ENCODE measurements at regions not wholly inside any gene's neighbourhood (a gene's known extent, or its start where the extent isn't known, plus 50 kb on each side); places are given as distances from the start of the nearest gene placed in this dataset.

DNA sequence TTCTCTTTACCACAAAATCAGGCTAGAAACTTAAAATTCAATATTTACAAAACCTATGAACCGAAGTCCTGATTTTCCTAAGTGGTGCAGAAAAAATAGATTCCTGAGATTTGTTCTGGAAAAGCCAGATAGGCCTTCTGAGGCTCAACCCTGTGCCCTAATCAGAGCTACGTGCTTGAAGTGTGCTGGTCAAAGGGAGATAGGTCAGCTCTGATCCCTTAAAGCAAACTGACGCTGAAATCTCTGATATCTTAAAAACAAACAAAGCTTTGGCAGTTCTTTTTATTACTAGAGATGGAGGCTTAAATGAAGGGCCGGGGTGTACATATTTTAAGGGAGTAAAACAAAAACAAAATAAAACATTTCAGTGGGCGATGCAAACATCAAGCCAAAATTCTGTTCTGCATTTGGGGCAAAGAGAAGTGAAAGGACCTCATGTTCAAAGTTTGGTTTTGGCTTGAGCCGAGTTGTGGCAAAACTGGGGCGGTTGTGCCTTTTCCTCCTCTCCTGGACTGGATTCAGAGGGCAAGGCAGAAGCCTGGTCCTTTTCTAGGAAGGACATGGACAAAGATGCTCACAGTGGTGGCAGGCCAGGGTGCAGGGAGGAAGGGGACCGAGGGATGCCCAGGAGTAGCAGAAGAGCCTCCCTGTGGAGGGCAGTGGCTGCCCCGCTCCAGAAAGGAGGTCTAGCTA, 295.0 kb downstream of the CDCA7 start:
- Histone ChIP-seq H3K36me3 (ENCODE audit: insufficient read depth, low read length) (no peaks in the 10 kb centered on the region), H3K9me3 (ENCODE audit: insufficient read depth, low read length, severe bottlenecking) (no peaks in the 10 kb centered on the region), H3K4me3 (ENCODE audit: low read depth in 1 of 2, low read length in 2 of 2) (no peak overlapping the region), H3K27ac (ENCODE audit: low read length) (no peak overlapping the region), H3K27me3 (ENCODE audit: insufficient read depth, low read length, poor library complexity) (no peaks in the 10 kb centered on the region), H3K4me2 (ENCODE audit: insufficient read depth, low read length) (no peak overlapping the region), H3K9ac (ENCODE audit: low read depth, low read length) (no peak overlapping the region), H4K20me1 (ENCODE audit: insufficient read depth, low read length) (no peaks in the 10 kb centered on the region), H3K79me2 (ENCODE audit: insufficient read depth, low read length) (no peaks in the 10 kb centered on the region), H2AFZ (ENCODE audit: low read depth, low read length) (no peak overlapping the region), H3K4me1 (ENCODE audit: insufficient read depth, low read length) (no peaks in the 10 kb centered on the region)
- ATAC-seq (ENCODE audit: insufficient read depth, low read depth) (no peak), DNase-seq (no peak)
- no peak for TF ChIP-seq EZH2 (IDR thresholded peaks at IDR 0.05; ENCODE audit: borderline replicate concordance, low read depth, low read length, severe bottlenecking)
- TF ChIP-seq, protein P1, sequence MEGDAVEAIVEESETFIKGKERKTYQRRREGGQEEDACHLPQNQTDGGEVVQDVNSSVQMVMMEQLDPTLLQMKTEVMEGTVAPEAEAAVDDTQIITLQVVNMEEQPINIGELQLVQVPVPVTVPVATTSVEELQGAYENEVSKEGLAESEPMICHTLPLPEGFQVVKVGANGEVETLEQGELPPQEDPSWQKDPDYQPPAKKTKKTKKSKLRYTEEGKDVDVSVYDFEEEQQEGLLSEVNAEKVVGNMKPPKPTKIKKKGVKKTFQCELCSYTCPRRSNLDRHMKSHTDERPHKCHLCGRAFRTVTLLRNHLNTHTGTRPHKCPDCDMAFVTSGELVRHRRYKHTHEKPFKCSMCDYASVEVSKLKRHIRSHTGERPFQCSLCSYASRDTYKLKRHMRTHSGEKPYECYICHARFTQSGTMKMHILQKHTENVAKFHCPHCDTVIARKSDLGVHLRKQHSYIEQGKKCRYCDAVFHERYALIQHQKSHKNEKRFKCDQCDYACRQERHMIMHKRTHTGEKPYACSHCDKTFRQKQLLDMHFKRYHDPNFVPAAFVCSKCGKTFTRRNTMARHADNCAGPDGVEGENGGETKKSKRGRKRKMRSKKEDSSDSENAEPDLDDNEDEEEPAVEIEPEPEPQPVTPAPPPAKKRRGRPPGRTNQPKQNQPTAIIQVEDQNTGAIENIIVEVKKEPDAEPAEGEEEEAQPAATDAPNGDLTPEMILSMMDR (IDR thresholded peaks at IDR 0.05; ENCODE audit: borderline replicate concordance, extremely low read depth, low read length, poor library complexity, severe bottlenecking), result no peak

DNA sequence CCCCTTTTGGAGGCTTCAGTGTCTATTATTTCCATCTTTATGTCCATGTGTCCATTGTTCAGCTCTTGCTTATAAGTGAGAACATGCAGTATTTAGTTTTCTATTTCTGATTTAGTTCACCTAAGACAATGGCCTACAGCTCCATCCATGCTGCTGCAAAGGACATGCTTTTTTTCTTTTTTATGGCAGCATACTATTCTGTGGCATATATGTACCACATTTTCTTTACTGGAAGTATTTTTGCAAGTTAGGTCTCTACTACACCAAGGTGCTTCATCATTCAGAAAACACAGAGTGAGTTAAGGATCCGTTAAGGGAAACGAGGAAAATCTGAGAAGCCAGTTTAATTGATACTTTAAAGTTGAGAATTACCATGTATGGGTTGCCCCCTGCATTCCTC, 297.2 kb downstream of the CDCA7 start:
- Histone ChIP-seq H3K4me2 (ENCODE audit: insufficient read depth, low read length) (no peak overlapping the region), H3K9ac (ENCODE audit: low read depth, low read length) (no peak overlapping the region), H3K4me3 (ENCODE audit: low read depth in 1 of 2, low read length in 2 of 2) (no peak overlapping the region), H3K9me3 (ENCODE audit: insufficient read depth, low read length, severe bottlenecking) (no peaks in the 10 kb centered on the region), H4K20me1 (ENCODE audit: insufficient read depth, low read length) (no peaks in the 10 kb centered on the region), H3K4me1 (ENCODE audit: insufficient read depth, low read length) (no peaks in the 10 kb centered on the region), H3K79me2 (ENCODE audit: insufficient read depth, low read length) (no peaks in the 10 kb centered on the region), H3K27me3 (ENCODE audit: insufficient read depth, low read length, poor library complexity) (no peaks in the 10 kb centered on the region), H2AFZ (ENCODE audit: low read depth, low read length) (no peak overlapping the region), H3K36me3 (ENCODE audit: insufficient read depth, low read length) (no peaks in the 10 kb centered on the region), H3K27ac (ENCODE audit: low read length) (no peak overlapping the region)
- ATAC-seq (ENCODE audit: insufficient read depth, low read depth) (no peak), DNase-seq (no peak)
- no peak for TF ChIP-seq EZH2 (IDR thresholded peaks at IDR 0.05; ENCODE audit: borderline replicate concordance, low read depth, low read length, severe bottlenecking)
- TF ChIP-seq, protein P1 (IDR thresholded peaks at IDR 0.05; ENCODE audit: borderline replicate concordance, extremely low read depth, low read length, poor library complexity, severe bottlenecking), result no peak

- no peak for ATAC-seq (ENCODE audit: insufficient read depth, low read depth)
- no peak overlapping the region for H3K4me3 ChIP-seq (ENCODE audit: low read depth in 1 of 2, low read length in 2 of 2)
- H4K20me1 ChIP-seq (ENCODE audit: insufficient read depth, low read length), result no peaks in the 10 kb centered on the region
- H3K79me2 ChIP-seq (ENCODE audit: insufficient read depth, low read length), result no peaks in the 10 kb centered on the region
- no peak overlapping the region for H3K9ac ChIP-seq (ENCODE audit: low read depth, low read length)
- no peak for DNase-seq
- no peaks in the 10 kb centered on the region for H3K36me3 ChIP-seq (ENCODE audit: insufficient read depth, low read length)
- no peaks in the 10 kb centered on the region for H3K4me1 ChIP-seq (ENCODE audit: insufficient read depth, low read length)
- TF ChIP-seq, protein P1 (IDR thresholded peaks at IDR 0.05; ENCODE audit: borderline replicate concordance, extremely low read depth, low read length, poor library complexity, severe bottlenecking), result no peak
- no peak for TF ChIP-seq EZH2 (IDR thresholded peaks at IDR 0.05; ENCODE audit: borderline replicate concordance, low read depth, low read length, severe bottlenecking)
- H2AFZ ChIP-seq (ENCODE audit: low read depth, low read length), result no peak overlapping the region
- no peaks in the 10 kb centered on the region for H3K27me3 ChIP-seq (ENCODE audit: insufficient read depth, low read length, poor library complexity)
- H3K27ac ChIP-seq (ENCODE audit: low read length), result no peak overlapping the region
- H3K9me3 ChIP-seq (ENCODE audit: insufficient read depth, low read length, severe bottlenecking), result no peaks in the 10 kb centered on the region
- H3K4me2 ChIP-seq (ENCODE audit: insufficient read depth, low read length), result no peak overlapping the region
These were observed 297.6 kb downstream of the CDCA7 start for GRCh38 chr2:173652311-173652710.

Measured in DND-41 (cell line).